ENCODE measurements at regions not wholly inside any gene's neighbourhood (a gene's known extent, or its start where the extent isn't known, plus 50 kb on each side); places are given as distances from the start of the nearest gene placed in this dataset.

- no peak for DNase-seq
Measured at GRCh38 chr9:7983490-7983889, 183.9 kb upstream of the DMAC1 start.

GRCh38 chr9:7982907-7983306 is 183.3 kb upstream of the DMAC1 start:
- no peak for DNase-seq

- DNase-seq: no peak
Measured at GRCh38 chr9:7980691-7981289, 181.2 kb upstream of the DMAC1 start.

- DNase-seq: no peak
Measured at GRCh38 chr9:7980041-7980440, 180.5 kb upstream of the DMAC1 start.

- DNase-seq: no peak
Measured at GRCh38 chr9:7979611-7980010, 180.0 kb upstream of the DMAC1 start.

GRCh38 chr9:7977586-7977985 is 178.0 kb upstream of the DMAC1 start:
- no peak for DNase-seq

GRCh38 chr9:7976856-7977255 is 177.3 kb upstream of the DMAC1 start:
- DNase-seq: no peak

- no peak for DNase-seq
Measured at GRCh38 chr9:7976167-7976755, 176.7 kb upstream of the DMAC1 start.

GRCh38 chr9:7975336-7975735 is 175.8 kb upstream of the DMAC1 start:
- DNase-seq: no peak

- peak; percentile 31 for DNase-seq
Measured at GRCh38 chr9:7974335-7974960, 174.9 kb upstream of the DMAC1 start.

- DNase-seq: no peak
Measured at GRCh38 chr9:7973123-7973522, 173.5 kb upstream of the DMAC1 start.

- DNase-seq: peak; percentile 75
Measured at GRCh38 chr9:7970681-7971330, 171.2 kb upstream of the DMAC1 start.

GRCh38 chr9:7968687-7969086 is 169.1 kb upstream of the DMAC1 start:
- no peak for DNase-seq

GRCh38 chr9:7967851-7968250 is 168.3 kb upstream of the DMAC1 start:
- DNase-seq: no peak

- no peak for DNase-seq
Measured at GRCh38 chr9:7967093-7967827, 167.7 kb upstream of the DMAC1 start.

- DNase-seq: no peak
Measured at GRCh38 chr9:7965063-7965462, 165.5 kb upstream of the DMAC1 start.

GRCh38 chr9:7963026-7963425 is 163.4 kb upstream of the DMAC1 start:
- DNase-seq: no peak

GRCh38 chr9:7961076-7961475 is 161.5 kb upstream of the DMAC1 start:
- no peak for DNase-seq

GRCh38 chr9:7960320-7961050 is 160.9 kb upstream of the DMAC1 start:
- no peak for DNase-seq

GRCh38 chr9:7957803-7958202 is 158.2 kb upstream of the DMAC1 start:
- DNase-seq: no peak

- no peak for DNase-seq
Measured at GRCh38 chr9:7947577-7947976, 148.0 kb upstream of the DMAC1 start.

GRCh38 chr9:7946458-7946857 is 146.9 kb upstream of the DMAC1 start:
- DNase-seq: no peak
